ENCODE measurements at regions not wholly inside any gene's neighbourhood (a gene's known extent, or its start where the extent isn't known, plus 50 kb on each side); places are given as distances from the start of the nearest gene placed in this dataset.

DNA sequence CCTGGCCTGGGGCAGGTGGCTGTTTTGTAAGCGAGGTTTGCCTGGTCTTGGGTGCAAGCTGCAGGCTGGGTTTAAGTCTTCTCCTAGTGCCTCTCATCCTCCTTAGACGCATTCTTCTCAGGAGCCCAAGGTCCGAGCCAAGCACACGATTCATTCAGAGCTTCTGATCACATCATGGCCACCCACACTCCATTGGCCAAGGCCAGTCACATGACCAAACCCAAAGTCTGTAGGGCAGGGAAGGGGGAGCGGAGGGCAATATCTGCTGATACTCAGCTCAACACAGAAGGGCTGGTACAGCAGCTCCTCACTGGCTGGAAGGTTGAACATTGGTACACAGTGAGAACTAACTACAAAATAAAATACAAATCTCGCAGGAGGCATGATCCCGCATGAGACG lies 177.2 kb upstream of the AFDN start:
- H3K9ac ChIP-seq (replicated peaks; ENCODE audit: extremely low read depth, insufficient read depth, low read length) = no peak overlapping the region
- H3K4me3 ChIP-seq (replicated peaks in 1 of 3; ENCODE audit: insufficient read depth in 1 of 3, low read depth in 1 of 3, low read length in 3 of 3) = no peak overlapping the region
- TF ChIP-seq MYC (IDR thresholded peaks at IDR 0.05; ENCODE audit: low read depth, low read length) = no peak
- intact Hi-C loops (cut with micrococcal nuclease) (no loop called here), dilution Hi-C loops (cut with MboI; ENCODE audit: extremely low pct_ligation_motif_present, low sequenced_read_pairs) (no loop called here)
- no peak overlapping the region for H3K4me2 ChIP-seq (ENCODE audit: insufficient read depth, low read length)
- no peaks in the 10 kb centered on the region for H3K9me3 ChIP-seq (replicated peaks; ENCODE audit: control insufficient read depth, insufficient read depth, low read length)
- ChIA-PET CTCF (interaction anchor here (0.7 kb wide), 1 partner anchor 110 kb away, joined by 3 read pairs; no protein-coding TSS in a partner anchor), POLR2A (no interaction called here)
- no peaks in the 10 kb centered on the region for H4K20me1 ChIP-seq (replicated peaks; ENCODE audit: control insufficient read depth, extremely low read depth, insufficient read depth, low read length)
- DNase-seq (ENCODE audit: low read depth, low spot score) = no peak
- no peak for FAIRE-seq
- no peak overlapping the region for H2AFZ ChIP-seq (ENCODE audit: low read depth, low read length)
- BruUV-seq (replicated peaks) = no TSS peak
- H3K4me1 ChIP-seq (ENCODE audit: control insufficient read depth, extremely low read depth, insufficient read depth, low read length) = peaks cover 18% of the 10 kb centered on the region
- no peaks in the 10 kb centered on the region for H3K36me3 ChIP-seq (ENCODE audit: control insufficient read depth in 2 of 2, extremely low read depth in 1 of 2, insufficient read depth in 2 of 2, low read length in 2 of 2)
- no peaks in the 10 kb centered on the region for H3K9me1 ChIP-seq (replicated peaks; ENCODE audit: control insufficient read depth, extremely low read depth, insufficient read depth, low read length)
- H3K27me3 ChIP-seq (ENCODE audit: control insufficient read depth in 2 of 2, insufficient read depth in 2 of 2, low read length in 2 of 2) = no peaks in the 10 kb centered on the region
- H3K27ac ChIP-seq (ENCODE audit: insufficient read depth, low read depth, low read length) = no peak overlapping the region
- H3K79me2 ChIP-seq (ENCODE audit: control insufficient read depth, insufficient read depth, low read length) = no peaks in the 10 kb centered on the region

DNA sequence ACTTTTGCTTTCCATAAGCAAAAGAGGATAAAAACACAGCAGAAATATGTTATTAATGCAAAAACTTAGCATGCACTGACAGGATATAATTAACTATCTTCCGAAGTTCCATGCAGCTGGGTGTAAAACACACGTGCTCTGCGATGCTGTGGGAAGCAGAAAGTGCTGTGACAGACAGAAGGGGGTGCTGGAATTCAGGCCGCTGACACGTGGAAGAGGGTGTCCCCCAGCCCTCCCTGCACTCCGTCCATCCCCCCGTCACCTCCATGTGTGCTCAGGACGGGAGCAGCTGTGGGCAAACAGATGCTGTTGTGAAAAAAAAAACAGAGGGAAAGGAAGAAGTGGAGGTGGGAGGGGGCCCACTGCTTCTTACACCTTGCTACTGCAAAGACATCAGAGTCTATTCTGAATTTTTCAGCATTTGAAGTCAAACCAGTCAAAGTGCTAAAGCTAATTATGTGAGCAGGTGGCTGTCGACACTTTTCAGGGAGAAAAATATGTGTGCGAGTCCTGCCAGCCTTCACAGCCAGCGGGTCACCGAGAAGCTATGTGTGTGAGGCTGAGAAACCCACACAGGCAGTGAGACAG lies 175.9 kb upstream of the AFDN start:
- H3K27me3 ChIP-seq (ENCODE audit: control insufficient read depth in 2 of 2, insufficient read depth in 2 of 2, low read length in 2 of 2) = no peaks in the 10 kb centered on the region
- BruUV-seq (replicated peaks) = no TSS peak
- ChIA-PET CTCF (no interaction called here), POLR2A (no interaction called here)
- H3K4me3 ChIP-seq (replicated peaks in 1 of 3; ENCODE audit: insufficient read depth in 1 of 3, low read depth in 1 of 3, low read length in 3 of 3) = no peak overlapping the region
- H3K36me3 ChIP-seq (ENCODE audit: control insufficient read depth in 2 of 2, extremely low read depth in 1 of 2, insufficient read depth in 2 of 2, low read length in 2 of 2) = no peaks in the 10 kb centered on the region
- no peaks in the 10 kb centered on the region for H3K9me1 ChIP-seq (replicated peaks; ENCODE audit: control insufficient read depth, extremely low read depth, insufficient read depth, low read length)
- no peak overlapping the region for H3K9ac ChIP-seq (replicated peaks; ENCODE audit: extremely low read depth, insufficient read depth, low read length)
- H3K79me2 ChIP-seq (ENCODE audit: control insufficient read depth, insufficient read depth, low read length) = no peaks in the 10 kb centered on the region
- TF ChIP-seq EZH2 (IDR thresholded peaks at IDR 0.05; ENCODE audit: borderline replicate concordance, low read depth, low read length, severe bottlenecking) = no peak
- TF ChIP-seq, protein P1, sequence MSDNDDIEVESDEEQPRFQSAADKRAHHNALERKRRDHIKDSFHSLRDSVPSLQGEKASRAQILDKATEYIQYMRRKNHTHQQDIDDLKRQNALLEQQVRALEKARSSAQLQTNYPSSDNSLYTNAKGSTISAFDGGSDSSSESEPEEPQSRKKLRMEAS (IDR thresholded peaks at IDR 0.05; ENCODE audit: insufficient read depth, insufficient read length) = no peak
- no peak for TF ChIP-seq GATA2 (IDR thresholded peaks at IDR 0.05; ENCODE audit: insufficient read depth, insufficient read length, low read depth, low read length)
- no peak for TF ChIP-seq JUN (IDR thresholded peaks at IDR 0.05; ENCODE audit: borderline replicate concordance, insufficient read depth, insufficient read length, low read depth)
- TF ChIP-seq POLR2A (IDR thresholded peaks at IDR 0.05; ENCODE audit: low read depth, low read length) = no peak
- no peak for TF ChIP-seq MYC (IDR thresholded peaks at IDR 0.05; ENCODE audit: low read depth, low read length)
- dilution Hi-C loops (cut with MboI; ENCODE audit: extremely low pct_ligation_motif_present, low sequenced_read_pairs) (no loop called here), intact Hi-C loops (cut with micrococcal nuclease) (no loop called here)
- H3K4me1 ChIP-seq (ENCODE audit: control insufficient read depth, extremely low read depth, insufficient read depth, low read length) = peaks cover 18% of the 10 kb centered on the region
- H2AFZ ChIP-seq (ENCODE audit: low read depth, low read length) = no peak overlapping the region
- no peaks in the 10 kb centered on the region for H4K20me1 ChIP-seq (replicated peaks; ENCODE audit: control insufficient read depth, extremely low read depth, insufficient read depth, low read length)
- FAIRE-seq = no peak
- no peaks in the 10 kb centered on the region for H3K9me3 ChIP-seq (replicated peaks; ENCODE audit: control insufficient read depth, insufficient read depth, low read length)
- H3K27ac ChIP-seq (ENCODE audit: insufficient read depth, low read depth, low read length) = no peak overlapping the region
- H3K4me2 ChIP-seq (ENCODE audit: insufficient read depth, low read length) = no peak overlapping the region
- no peak for DNase-seq (ENCODE audit: low read depth, low spot score)

Data from endothelial cell of umbilical vein (primary cell).